A549 (cell line): ENCODE measurements at regions not wholly inside any gene's neighbourhood (a gene's known extent, or its start where the extent isn't known, plus 50 kb on each side); places are given as distances from the start of the nearest gene placed in this dataset.

ENCODE experiments used
- CBX2 ChIP-seq: fragments of 200-600 bp; sonication (generic); IDR thresholded peaks from 2 replicates; pipeline ENCODE4 v1.6.1; 2016; ENCODE audit warnings: low read depth, mild to moderate bottlenecking, borderline replicate concordance
- CBX8 ChIP-seq: fragments of 200-600 bp; sonication (generic); IDR thresholded peaks from 2 replicates; pipeline ENCODE4 v1.6.1; 2016
- CHD4 ChIP-seq: fragments of 200-600 bp; sonication (generic); IDR thresholded peaks from 2 replicates; pipeline ENCODE4 v1.6.1; 2016; ENCODE audit warnings: antibody characterized with exemption, mild to moderate bottlenecking, borderline replicate concordance
- JUNB ChIP-seq: fragments of >200 bp; sonication (Bioruptor Twin); formaldehyde crosslinking; IDR thresholded peaks from 2 replicates; pipeline ENCODE4 v1.6.1; 2016
- KDM1A ChIP-seq: fragments of 200-600 bp; sonication (generic); IDR thresholded peaks from 2 replicates; pipeline ENCODE4 v1.6.1; 2016; ENCODE audit warnings: low read depth, mild to moderate bottlenecking
- REST ChIP-seq: fragments of 200-600 bp; sonication (generic); IDR thresholded peaks from 2 replicates; pipeline ENCODE4 v1.6.1; 2016; ENCODE audit warnings: antibody characterized with exemption, mild to moderate bottlenecking, moderate library complexity
- RNF2 ChIP-seq: fragments of 200-600 bp; sonication (generic); IDR thresholded peaks from 2 replicates; pipeline ENCODE4 v1.6.1; 2016; ENCODE audit warnings: low read depth, mild to moderate bottlenecking, antibody characterized with exemption, moderate library complexity, borderline replicate concordance
- TF ChIP-seq, protein P1 (sequence below): fragments of >200 bp; sonication (Bioruptor Twin); formaldehyde crosslinking; IDR thresholded peaks from 3 replicates; pipeline ENCODE4 v1.5.1; 2016
- TF ChIP-seq, protein P2 (sequence below): IDR thresholded peaks from 2 replicates; pipeline ENCODE4 v1.6.1; 2012

- TF ChIP-seq, protein P1, sequence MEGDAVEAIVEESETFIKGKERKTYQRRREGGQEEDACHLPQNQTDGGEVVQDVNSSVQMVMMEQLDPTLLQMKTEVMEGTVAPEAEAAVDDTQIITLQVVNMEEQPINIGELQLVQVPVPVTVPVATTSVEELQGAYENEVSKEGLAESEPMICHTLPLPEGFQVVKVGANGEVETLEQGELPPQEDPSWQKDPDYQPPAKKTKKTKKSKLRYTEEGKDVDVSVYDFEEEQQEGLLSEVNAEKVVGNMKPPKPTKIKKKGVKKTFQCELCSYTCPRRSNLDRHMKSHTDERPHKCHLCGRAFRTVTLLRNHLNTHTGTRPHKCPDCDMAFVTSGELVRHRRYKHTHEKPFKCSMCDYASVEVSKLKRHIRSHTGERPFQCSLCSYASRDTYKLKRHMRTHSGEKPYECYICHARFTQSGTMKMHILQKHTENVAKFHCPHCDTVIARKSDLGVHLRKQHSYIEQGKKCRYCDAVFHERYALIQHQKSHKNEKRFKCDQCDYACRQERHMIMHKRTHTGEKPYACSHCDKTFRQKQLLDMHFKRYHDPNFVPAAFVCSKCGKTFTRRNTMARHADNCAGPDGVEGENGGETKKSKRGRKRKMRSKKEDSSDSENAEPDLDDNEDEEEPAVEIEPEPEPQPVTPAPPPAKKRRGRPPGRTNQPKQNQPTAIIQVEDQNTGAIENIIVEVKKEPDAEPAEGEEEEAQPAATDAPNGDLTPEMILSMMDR: no peak
- TF ChIP-seq KDM1A: no peak
- TF ChIP-seq CBX2: no peak
- no peak for TF ChIP-seq CBX8
- TF ChIP-seq, protein P2, sequence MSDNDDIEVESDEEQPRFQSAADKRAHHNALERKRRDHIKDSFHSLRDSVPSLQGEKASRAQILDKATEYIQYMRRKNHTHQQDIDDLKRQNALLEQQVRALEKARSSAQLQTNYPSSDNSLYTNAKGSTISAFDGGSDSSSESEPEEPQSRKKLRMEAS: no peak
- TF ChIP-seq JUNB: no peak
- TF ChIP-seq RNF2: no peak
- TF ChIP-seq REST: no peak
- no peak for TF ChIP-seq CHD4
Measured at GRCh38 chr14:71365361-71365760, 458.1 kb downstream of the PCNX1 start.
